OCI-LY1 (cell line): ENCODE measurements at regions not wholly inside any gene's neighbourhood (a gene's known extent, or its start where the extent isn't known, plus 50 kb on each side); places are given as distances from the start of the nearest gene placed in this dataset.

ENCODE experiments used
- H2AFZ ChIP-seq: fragments of 200-600 bp; sonication (generic), shearing (Covaris generic); 2 replicates; pipeline ENCODE4 v1.6.0; 2014; ENCODE audit warnings: antibody characterized with exemption, mild to moderate bottlenecking, low read length
- H3F3A ChIP-seq: fragments of 200-600 bp; sonication (generic), shearing (Covaris generic); 2 replicates; pipeline ENCODE4 v1.6.0; 2014; ENCODE audit warnings: mild to moderate bottlenecking, antibody characterized with exemption, low read length, moderate library complexity; ENCODE audit not compliant: insufficient read depth
- H3K27ac ChIP-seq: fragments of 200-600 bp; sonication (generic); 2 replicates; pipeline ENCODE4 v1.5.1; 2014; ENCODE audit warnings: low read length, mixed run types, mild to moderate bottlenecking, low read depth; ENCODE audit not compliant: poor library complexity, severe bottlenecking
- H3K27me3 ChIP-seq: fragments of 200-600 bp; sonication (generic); 2 replicates; pipeline ENCODE4 v1.6.0; 2014; ENCODE audit warnings: antibody characterized with exemption, mild to moderate bottlenecking, low read length, moderate library complexity; ENCODE audit not compliant: insufficient read depth
- H3K36me3 ChIP-seq: fragments of 200-600 bp; sonication (generic); 2 replicates; pipeline ENCODE4 v1.6.1; 2014; ENCODE audit warnings: mild to moderate bottlenecking, antibody characterized with exemption, low read length, moderate library complexity, mixed read lengths; ENCODE audit not compliant: insufficient read depth
- H3K4me1 ChIP-seq: fragments of 200-600 bp; sonication (generic); 2 replicates; pipeline ENCODE4 v1.5.1; 2014; ENCODE audit warnings: mild to moderate bottlenecking, low read length, moderate library complexity; ENCODE audit not compliant: insufficient read depth, severe bottlenecking
- H3K4me2 ChIP-seq: fragments of 200-600 bp; sonication (generic), shearing (Covaris generic); 2 replicates; pipeline ENCODE4 v1.6.1; 2014; ENCODE audit warnings: low read length
- H3K4me3 ChIP-seq: fragments of 200-600 bp; sonication (generic); 2 replicates; pipeline ENCODE4 v1.5.1; 2014; ENCODE audit warnings: low read length, low read depth, mild to moderate bottlenecking, mixed read lengths; ENCODE audit not compliant: poor library complexity, severe bottlenecking
- H3K79me2 ChIP-seq: fragments of 200-600 bp; shearing (Covaris generic); 2 replicates; pipeline ENCODE4 v1.6.1; 2016; ENCODE audit warnings: mixed run types, low read length, mixed read lengths; ENCODE audit not compliant: insufficient read depth
- H3K9ac ChIP-seq: fragments of 200-600 bp; sonication (generic), shearing (Covaris generic); 2 replicates; pipeline ENCODE4 v1.6.1; 2014; ENCODE audit warnings: mild to moderate bottlenecking, low read length, mixed read lengths
- H3K9me2 ChIP-seq: fragments of 200-600 bp; sonication (generic), shearing (Covaris generic); 2 replicates; pipeline ENCODE4 v1.6.1; 2014; ENCODE audit warnings: low read depth, mild to moderate bottlenecking, low read length, mixed read lengths
- H3K9me3 ChIP-seq: fragments of 200-600 bp; shearing (Covaris generic); 2 replicates; pipeline ENCODE4 v1.6.1; 2014; ENCODE audit warnings: low read length, mixed read lengths
- H4K20me1 ChIP-seq: fragments of 200-600 bp; sonication (generic), shearing (Covaris generic); 2 replicates; pipeline ENCODE4 v1.6.0; 2016; ENCODE audit warnings: mild to moderate bottlenecking, low read length; ENCODE audit not compliant: insufficient read depth
- CTCF ChIP-seq: fragments of 200-600 bp; sonication (generic), shearing (Covaris generic); IDR thresholded peaks from 2 replicates; pipeline ENCODE4 v1.5.1; 2017; ENCODE audit warnings: mild to moderate bottlenecking, antibody characterized with exemption, low read length, moderate library complexity, mixed read lengths
- EZH2 ChIP-seq: fragments of 200-600 bp; sonication (generic), shearing (Covaris generic); IDR thresholded peaks from 2 replicates; pipeline ENCODE4 v1.8.0; 2017; ENCODE audit warnings: borderline replicate concordance, mixed run types, mild to moderate bottlenecking, antibody characterized with exemption, low read length, moderate library complexity, mixed read lengths

DNA sequence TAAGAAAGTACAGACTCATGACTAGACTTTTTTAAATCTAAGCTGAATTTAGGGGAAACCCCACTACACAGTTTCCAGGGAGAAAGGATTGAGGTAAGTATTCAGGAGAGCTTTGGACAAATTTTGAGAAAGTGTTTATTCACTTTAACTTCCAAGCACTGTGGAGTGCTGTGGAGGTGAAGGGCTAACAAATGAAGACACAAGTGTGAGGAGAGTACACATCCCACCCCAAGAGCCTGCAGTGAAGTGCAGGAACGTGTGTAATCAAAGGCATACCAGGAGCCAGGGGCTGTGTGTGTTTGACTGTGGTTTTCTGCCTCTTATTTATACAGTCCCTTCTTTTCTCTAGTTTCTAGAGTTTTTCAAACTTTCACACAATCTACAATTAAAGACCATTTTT, 118.3 kb downstream of the CMPK2 start:
- no peaks in the 10 kb centered on the region for H3K4me1 ChIP-seq
- no peak overlapping the region for H2AFZ ChIP-seq
- no peaks in the 10 kb centered on the region for H3K9me2 ChIP-seq
- H3K4me2 ChIP-seq, result no peak overlapping the region
- H3K36me3 ChIP-seq, result no peaks in the 10 kb centered on the region
- H3K4me3 ChIP-seq, result no peak overlapping the region
- H3K79me2 ChIP-seq, result no peaks in the 10 kb centered on the region
- TF ChIP-seq EZH2, result no peak
- TF ChIP-seq CTCF, result no peak
- H3K27ac ChIP-seq, result no peak overlapping the region
- H3F3A ChIP-seq, result no peaks in the 10 kb centered on the region
- H3K27me3 ChIP-seq, result no peaks in the 10 kb centered on the region
- H3K9ac ChIP-seq, result no peak overlapping the region
- no peaks in the 10 kb centered on the region for H4K20me1 ChIP-seq
- no peaks in the 10 kb centered on the region for H3K9me3 ChIP-seq

GRCh38 chr2:6748406-6749067, 117.2 kb downstream of the CMPK2 start:
- Histone ChIP-seq H4K20me1 (no peaks in the 10 kb centered on the region), H3K9ac (no peak overlapping the region), H3K79me2 (no peaks in the 10 kb centered on the region), H3K36me3 (no peaks in the 10 kb centered on the region), H2AFZ (no peak overlapping the region), H3K4me1 (no peaks in the 10 kb centered on the region), H3K27ac (no peak overlapping the region), H3K4me3 (no peak overlapping the region), H3F3A (no peaks in the 10 kb centered on the region), H3K27me3 (no peaks in the 10 kb centered on the region), H3K4me2 (no peak overlapping the region), H3K9me2 (no peaks in the 10 kb centered on the region), H3K9me3 (no peaks in the 10 kb centered on the region)
- no peak for TF ChIP-seq CTCF
- no peak for TF ChIP-seq EZH2

DNA sequence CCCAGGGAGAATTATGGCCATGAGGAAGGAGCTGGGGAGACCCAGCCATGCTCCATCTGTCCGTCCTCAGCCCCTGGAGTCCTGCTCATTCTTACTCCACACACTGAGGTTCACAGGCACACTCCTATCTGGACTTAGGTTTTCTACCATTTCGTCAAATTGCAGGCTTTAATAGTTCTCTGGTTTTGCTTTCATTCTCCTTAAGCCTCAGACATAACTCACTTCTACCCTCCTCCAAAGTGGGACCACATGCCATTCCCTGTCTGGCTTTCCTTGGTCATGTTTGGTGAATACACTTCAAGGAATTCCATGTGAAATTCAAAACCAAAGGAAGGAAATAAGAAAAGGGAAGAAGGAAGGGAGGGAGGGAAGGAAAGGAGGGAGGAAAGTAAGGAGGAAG, 115.7 kb downstream of the CMPK2 start:
- Histone ChIP-seq H3F3A (no peaks in the 10 kb centered on the region), H2AFZ (no peak overlapping the region), H3K4me1 (no peaks in the 10 kb centered on the region), H3K9me3 (no peaks in the 10 kb centered on the region), H3K27me3 (no peaks in the 10 kb centered on the region), H3K9me2 (no peaks in the 10 kb centered on the region), H3K27ac (no peak overlapping the region), H3K36me3 (no peaks in the 10 kb centered on the region), H3K4me2 (no peak overlapping the region), H3K9ac (no peak overlapping the region), H4K20me1 (no peaks in the 10 kb centered on the region), H3K79me2 (no peaks in the 10 kb centered on the region), H3K4me3 (no peak overlapping the region)
- no peak for TF ChIP-seq CTCF
- no peak for TF ChIP-seq EZH2
